ENCODE measurements at regions not wholly inside any gene's neighbourhood (a gene's known extent, or its start where the extent isn't known, plus 50 kb on each side); places are given as distances from the start of the nearest gene placed in this dataset.

DNA sequence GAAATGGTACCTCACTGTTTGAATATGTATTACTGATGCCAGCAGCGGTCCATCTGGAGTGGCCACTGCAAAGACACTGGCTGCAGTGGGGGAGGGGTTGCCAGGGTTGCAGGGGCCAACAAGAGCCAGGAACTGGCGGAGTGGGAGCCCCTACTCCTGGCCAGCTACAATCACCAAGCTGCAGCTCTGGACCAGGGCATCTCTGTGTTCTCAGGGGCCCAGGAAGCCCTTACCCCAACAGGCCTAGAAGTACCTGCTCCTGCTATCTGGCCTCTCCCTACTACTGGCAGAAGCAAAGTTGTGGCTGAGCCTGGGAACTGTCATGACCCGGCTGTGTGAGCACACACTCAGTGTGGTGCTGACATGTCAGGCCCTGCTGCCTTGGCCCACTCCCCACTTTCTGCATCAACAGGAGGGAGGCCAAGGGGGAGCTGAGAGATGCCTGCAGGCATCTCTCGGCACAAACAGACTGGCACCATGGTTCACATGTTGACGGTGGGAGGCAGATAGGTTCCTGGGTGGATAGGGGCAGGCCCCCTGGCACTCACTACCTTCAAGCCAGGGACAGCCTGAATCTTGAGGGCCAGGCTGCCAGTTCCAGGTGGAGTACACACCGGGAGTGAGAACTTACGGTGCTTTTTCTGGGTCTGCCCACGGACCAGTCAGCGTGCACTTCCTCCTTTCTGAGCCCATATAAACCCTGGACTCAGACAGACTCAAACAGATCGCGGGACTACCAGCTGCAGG is 1188.0 kb downstream of the GRIK2 start:
- no peak for DNase-seq (ENCODE audit: low read depth)

DNA sequence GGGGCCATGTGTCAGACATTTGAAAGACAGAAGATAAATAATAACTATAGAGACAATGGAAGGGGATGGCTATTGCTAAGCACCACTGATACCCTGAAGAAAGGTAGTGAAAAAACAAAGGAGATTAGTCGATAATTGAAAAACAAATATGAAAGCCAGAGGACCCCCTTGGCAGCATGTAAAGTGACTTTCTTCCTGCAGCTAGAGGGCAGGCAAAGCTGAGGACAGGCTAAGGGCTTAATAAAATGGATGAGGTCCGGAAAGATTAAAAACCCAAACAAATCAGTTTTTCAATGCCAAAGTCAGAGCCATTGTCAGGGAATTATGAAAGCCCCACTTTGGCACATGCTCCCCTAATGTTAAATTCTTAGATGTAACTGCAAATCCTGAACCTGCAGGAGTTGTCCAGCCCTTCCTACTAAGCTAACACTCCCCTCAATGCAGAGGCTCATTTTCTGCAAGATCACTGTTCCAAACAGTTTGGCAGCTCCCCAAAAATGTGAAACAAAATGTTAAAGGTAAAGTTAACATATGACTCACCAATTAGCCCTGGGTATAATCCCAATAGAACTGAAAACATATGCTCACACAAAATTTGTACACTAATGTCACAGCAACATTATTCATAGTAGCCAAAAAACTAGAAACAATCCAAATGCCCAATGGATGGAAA is 1177.9 kb downstream of the GRIK2 start:
- no peak for DNase-seq (ENCODE audit: low read depth)

DNA sequence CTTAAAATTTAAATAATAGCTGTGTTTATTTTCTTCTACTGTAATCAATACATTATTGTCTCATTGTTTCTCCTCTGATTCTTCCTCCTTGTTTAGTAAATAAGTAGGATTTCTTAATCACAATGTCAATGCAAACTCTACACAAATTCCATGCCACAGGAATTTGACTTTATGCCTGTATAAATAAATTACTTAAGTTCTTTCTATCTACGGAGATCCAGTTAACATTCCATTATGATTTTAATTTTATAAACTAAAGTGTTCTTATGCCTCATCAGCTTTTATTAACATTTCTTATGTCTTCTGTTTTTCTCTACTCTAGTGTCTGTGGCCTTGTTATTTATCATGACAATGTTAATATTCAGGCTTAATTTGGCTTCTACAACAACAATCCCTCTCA is 1169.2 kb downstream of the GRIK2 start:
- no peak for DNase-seq (ENCODE audit: low read depth)

DNA sequence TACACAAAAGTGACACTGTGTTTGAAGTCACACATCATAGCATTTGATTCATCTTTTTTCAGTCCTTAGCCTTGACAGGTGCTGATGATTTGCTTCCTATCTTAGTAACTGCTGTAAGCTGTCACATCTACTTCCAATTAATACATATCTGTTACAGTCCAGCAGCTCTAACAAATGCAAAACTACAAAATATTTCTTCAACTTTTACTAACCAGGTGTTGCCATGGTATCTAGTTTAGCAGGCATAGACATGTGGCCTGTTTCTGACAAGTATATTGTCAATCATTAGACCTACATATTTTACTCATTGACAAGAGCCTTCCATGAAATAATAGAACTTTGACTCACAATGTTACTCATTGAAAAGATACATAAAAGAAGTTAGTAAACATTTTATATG is 1159.7 kb downstream of the GRIK2 start:
- no peak for DNase-seq (ENCODE audit: low read depth)

DNA sequence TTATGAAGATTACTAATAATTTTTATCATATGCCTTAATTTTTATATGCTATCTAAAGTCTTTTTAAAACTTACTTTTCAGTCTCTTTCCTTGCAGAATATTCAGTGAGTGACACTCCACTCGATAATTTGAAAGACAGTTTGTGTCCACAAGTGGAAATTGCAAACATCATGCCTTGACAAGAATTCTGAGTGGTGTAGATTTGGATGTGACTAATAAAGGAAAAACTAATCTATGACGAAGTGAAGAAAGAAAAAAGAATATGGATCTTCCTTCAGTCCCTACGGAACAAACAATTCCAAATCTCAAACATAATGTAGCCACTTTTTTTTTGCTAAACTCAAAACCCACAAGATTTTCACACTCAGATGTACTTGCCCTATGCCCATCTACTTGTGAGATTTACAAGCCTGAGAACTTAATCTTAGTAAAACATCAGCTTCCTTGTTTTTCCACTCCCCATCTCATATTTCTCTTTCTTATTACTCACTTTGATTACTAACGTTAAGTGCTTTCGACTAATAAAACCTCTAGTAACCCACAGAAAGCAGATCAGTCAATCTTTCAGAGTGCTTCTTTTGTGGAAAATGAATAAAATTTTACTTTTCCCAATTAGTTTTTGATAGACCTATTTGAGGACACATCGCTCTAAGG is 1155.8 kb downstream of the GRIK2 start:
- DNase-seq (ENCODE audit: low read depth) = no peak

DNA sequence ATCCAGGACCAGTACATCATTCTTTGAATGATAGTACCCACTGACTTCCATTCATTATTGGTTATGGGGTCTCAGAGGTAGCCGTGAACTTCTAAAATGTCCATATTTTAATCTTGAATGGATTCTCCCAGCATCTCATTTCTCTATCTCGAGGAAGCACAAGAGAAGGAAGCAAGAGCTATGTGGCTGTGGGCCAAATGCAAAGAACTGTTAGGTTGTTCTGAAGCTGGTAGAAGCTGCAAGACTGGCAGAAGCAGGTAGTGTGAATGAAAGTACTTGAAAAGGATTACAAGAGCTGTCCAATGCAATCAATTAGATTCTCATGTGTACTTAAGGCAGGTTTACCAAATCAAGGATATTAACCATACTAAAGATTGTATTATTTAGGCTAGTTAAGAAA is 1131.8 kb downstream of the GRIK2 start:
- DNase-seq (ENCODE audit: low read depth) = no peak

DNA sequence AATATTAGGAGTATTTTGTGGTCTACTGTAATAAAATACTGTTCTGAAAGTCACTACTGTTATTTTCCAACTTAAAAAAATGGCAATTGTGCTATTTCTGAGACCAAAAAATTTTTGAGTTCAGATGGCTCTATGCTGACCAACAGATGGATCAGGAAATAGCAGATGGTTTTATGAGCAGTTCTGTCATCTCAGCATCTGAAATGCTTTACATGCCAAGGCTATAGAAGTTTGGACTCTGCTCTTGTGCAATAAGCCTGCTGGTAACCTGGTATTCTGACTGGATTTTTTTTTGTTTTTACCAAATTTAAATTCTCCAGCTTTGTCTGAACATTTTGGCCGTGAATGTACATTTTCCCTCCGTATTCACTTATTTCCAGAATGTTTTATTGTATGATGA is 1127.5 kb downstream of the GRIK2 start:
- DNase-seq (ENCODE audit: low read depth) = no peak

DNA sequence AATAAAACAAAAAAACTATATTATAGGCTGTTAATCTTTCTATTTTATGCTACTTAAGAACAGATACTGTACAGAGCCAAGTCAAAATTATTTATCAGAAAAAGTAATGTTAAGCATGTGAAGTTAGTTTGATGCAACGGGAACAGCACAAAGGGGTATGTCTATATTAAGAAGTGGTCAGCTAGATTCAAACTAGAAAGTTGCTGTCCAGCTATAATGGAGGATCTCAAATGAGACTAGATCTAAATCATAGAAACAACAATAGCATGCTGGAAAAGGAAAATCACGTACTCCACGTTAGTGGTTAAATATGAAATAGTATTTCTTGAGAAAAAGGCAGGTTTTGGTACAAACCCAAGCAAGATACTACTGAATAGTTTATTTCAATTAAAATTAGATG is 1124.0 kb downstream of the GRIK2 start:
- no peak for DNase-seq (ENCODE audit: low read depth)

DNA sequence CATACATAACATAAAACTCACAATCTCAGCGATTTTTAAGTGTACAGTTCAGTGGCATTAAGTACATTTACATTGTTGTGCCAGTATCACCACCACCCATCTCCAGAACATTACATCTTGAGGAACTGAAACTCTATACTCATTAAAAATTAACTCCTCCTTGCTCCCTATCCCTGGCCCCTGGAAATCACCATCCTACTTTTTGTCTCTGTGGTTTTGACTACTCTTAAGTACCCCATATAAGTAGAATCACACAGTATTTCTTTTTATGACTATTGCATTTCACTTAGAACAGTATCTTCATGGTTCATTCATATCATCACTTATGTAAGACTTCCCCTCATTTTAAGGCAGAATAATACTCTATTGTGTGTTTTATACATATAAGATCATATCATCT is 1108.1 kb downstream of the GRIK2 start:
- no peak for DNase-seq (ENCODE audit: low read depth)

DNA sequence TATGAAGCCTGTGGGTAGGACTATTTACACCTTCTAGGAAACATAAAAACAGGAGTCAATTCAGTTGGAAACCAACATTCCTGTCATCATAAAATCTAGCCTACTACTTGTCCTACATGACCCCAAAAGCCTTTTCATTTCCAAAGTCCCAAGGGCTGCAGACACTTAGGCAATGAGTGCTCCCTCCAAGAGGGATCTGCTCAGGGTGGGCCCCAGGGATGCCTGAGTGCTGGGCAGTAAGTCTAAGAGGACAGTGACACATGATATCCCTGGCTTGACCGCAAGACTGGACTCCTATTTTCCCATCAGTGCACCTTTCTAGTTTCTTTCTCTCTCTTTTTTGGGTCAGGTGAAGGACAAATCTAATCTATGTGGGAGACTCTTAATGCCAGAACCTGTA is 1101.3 kb downstream of the GRIK2 start:
- no peak for DNase-seq (ENCODE audit: low read depth)

DNA sequence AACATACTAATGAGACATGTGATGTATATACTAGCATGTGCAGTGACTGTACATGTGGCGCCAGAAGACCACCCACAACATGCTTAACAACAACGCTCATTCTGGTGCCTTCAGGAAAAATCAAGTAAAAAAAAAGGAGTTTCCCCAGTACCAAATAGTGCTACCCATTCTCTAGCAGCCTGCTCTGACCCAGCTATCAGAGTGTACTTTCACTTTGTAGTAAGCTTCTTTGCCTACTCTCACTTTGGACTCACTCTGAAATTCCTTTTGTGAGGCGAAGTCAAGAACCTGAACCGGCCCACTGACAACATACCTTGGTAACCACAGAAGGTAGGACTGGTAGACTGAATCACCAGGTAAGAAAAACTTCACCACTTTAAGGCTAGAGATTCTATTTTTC is 1100.0 kb downstream of the GRIK2 start:
- no peak for DNase-seq (ENCODE audit: low read depth)

DNA sequence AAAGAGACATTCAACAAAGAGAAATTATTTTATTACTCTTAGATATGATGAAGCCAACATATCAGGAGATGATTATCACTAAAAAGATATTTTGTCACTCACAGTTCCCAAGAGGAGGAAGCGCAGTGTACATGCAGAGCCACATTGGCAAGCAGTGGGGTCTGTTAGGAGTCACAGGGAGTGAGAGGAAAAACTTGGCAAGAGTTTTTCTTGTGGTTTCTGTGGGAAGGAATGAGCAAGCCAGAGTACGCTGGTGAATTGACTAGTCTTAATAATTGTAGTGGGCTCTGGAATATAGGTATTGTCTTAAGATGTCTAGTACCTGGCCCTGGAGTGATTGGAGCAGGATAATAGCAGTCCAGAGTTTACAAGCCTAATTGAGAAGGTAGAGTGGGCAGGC is 1095.2 kb downstream of the GRIK2 start:
- DNase-seq (ENCODE audit: low read depth) = no peak

DNA sequence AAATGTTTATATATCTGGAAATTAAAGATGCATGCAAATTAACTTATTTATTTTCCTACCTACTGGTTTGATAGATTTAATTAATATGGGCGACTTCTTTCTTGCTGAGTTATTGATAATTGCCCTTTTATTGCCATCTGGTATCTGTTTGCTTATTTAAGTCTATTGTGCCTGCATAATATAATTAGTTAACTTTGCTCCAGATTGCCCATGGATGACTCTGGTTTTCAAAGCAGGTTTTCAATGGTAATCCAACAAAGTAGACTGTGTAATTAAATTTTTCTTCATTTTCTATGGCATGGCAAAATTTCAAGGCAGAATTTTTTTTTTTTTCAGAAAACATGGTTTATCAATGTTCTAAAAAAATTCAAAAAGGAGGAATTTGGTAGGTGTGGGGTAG is 1092.0 kb downstream of the GRIK2 start:
- no peak for DNase-seq (ENCODE audit: low read depth)

DNA sequence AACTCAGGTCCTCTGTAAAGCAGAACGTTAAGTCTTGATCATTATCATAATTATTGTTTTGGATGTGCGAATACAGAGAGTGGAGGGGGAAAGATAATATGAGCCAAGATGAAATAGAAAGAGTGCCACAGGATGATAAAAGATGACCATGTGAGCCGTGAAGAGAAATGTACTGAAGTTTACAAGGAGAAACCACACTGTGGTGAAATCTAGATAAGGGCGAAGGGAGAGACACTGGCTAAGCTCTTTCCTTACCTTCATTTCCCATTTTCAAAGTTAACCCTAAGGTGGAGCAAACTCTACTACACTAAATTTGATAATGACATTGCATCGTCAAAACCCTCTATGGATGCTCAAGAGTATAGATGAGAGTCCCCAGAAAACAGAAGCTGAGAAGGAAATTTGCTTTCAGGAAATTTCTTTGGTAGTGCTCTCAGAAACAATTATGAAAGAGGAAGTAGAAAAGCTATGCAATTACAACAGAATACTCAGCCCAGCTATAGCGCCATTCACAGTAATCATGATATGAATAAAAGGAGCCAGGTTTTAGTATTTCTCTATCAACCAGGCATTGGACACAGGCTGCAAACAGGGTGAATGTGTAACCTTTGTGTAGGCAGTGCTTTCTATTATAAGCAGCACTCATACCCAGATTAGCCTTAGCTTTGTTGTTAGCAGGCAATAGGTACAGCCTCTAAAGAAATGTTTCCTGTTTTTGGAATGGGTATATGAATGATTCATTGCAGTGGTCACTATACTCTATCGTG is 1080.7 kb downstream of the GRIK2 start:
- DNase-seq (ENCODE audit: low read depth) = no peak

DNA sequence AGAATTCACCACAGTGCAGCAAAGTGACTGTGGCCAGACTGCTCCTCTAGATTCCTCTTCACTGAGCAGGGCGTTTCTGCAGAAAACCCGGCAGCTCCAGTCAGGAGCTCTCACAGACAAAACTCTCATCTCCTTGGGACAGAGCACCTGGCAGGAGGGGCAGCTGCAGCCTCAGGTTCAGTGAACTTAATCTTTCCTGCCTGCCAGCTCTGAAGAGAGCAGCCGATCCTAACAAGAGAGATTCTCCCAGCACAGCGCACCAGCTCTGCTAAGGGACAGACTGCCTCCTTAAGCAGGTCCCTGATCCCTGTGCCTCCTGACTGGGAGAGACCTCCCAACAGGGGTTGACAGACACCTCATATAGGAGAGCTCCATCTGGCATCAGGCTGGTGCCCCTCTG is 1065.5 kb downstream of the GRIK2 start:
- no peak for DNase-seq (ENCODE audit: low read depth)

DNA sequence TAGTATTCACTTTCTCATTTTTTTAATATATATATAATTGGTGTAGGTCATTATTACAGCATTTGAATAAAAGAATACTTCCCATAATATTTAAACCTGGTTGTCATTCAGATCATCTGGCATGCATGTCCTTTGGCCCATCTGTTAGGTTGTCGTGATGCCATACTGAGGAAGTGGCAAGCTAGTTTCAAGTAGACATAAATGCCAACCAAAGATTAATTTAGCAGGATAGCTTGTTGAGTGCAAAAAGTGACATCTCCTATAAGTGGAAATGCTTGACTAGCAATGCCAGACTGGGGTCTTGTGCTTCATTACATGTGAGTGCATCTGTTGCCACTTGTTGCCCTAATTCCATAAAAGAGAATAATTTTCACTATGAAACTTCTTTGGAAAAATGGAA is 1044.7 kb downstream of the GRIK2 start:
- no peak for DNase-seq (ENCODE audit: low read depth)

DNA sequence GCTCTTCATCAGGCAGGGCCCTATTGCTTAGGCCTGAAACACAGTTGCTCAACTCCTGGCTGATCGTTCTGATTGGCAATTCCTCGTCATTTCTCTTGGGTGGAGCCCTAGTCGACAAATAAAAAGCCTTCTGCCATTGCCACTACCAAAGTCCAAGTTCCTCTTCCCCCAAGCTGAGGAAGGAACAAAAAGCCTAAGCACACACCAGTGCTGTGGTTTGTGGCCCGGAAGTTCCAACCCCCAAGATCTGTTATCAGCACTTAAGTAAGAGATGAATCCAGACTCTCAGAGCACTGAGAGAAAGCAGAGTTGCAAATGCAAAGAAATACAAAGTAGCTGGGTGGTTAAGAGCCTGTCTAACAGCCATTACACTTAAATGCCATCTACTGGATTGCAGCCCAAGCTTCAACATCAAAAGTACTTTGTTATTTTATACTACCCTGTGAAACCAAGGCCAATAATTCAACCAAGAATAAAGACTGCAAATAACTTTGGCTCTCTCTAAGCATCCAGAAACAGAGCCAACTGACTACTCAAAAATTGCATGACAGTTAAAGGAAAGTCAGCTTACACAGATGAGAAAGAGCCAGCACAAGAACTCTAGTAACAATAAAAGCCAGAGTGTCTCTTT is 1024.0 kb downstream of the GRIK2 start:
- no peak for DNase-seq (ENCODE audit: low read depth)

DNA sequence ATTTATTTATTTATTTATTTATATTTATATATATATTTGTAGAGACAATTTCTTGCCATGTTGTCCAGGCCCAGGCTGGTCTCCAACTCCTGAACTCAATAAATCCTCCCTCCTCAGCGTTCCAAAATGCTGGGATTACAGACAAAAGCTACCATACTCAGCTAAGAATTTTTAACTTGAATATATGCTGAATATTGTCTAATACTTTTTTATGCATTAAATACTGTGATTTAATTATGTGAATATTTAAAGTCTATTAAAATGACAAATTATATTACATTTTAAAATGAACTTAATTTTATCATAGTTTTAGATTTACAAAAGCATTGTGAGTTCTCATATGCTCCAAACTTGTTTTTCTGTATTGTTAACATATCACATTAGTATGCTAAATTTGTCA is 1022.4 kb downstream of the GRIK2 start:
- DNase-seq (ENCODE audit: low read depth) = no peak

DNA sequence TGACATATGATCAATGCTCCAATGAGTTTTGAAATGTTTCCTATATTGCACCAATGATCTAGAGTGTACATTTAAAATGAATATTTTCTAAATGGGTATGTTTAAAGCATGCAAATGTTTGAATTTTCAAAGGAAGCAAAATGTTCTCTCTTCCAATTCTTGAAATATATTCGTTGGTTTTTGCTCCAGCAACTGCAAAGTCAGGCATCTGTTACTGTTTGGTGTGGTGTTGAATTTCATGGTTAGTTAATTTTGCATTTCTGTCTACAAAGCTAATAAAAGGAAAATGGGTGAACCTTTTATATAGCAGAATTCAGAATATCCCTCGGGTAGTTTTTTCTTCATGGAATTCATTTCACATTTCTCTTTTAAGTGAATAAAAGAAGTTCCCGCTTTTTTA is 1018.3 kb downstream of the GRIK2 start:
- no peak for DNase-seq (ENCODE audit: low read depth)

DNA sequence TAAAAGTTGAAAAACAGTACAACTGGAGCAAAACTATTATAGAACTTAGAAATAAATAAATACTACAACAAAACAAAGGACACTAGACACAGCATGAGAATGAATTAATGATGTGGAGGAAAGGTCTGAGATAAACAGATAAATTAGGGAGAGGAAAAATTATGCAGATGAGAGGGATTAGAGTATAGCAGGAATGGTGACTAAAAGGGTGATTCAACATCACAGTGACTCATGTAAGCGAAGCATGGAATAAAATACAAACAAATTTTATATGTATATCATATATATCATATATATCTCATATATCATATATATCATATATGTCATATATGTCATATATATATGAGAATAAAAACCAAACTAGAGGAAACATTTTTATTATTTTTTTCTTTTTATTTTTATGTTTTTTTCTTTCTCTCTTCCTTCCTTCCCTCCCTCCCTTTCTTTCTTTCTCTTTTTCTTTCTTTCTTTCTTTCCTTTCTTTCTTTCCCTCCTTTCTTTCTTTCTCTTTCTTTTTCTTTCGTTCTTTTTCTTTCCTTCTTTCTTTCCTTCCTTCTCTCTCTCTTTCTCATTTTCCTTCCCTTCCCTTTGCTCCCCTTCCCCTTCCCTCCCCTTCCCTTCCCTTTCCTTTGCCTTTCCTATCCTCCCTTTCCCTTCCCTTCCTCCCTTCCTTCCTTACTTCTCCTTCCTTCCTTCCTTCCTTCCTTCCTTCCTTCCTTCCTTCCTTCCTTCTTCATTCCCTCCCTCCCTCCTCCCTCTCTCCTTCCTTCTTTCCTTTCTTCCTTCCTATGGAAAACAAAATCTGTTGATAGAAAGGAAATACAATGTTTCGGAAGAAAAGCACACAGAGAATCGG is 1014.6 kb downstream of the GRIK2 start:
- no peak for DNase-seq (ENCODE audit: low read depth)

DNA sequence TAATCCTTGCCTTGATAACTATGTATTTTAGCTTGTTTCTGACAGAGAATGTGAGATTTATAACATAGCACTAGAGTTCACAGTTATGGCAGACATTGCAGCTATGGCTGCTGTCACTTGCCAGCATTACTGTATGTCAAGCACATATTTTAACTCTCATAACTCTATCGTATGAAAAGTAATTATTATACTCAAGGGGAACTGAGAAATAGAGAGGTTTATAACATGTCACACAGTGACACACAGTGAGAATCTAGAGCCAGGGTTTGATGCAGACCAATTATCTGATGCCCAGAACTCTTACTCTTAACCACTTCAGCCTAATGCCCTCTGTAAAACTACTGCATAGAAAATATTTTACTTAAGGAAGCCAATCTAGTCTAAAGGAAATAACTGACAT is 1012.4 kb downstream of the GRIK2 start:
- no peak for DNase-seq (ENCODE audit: low read depth)

All from fibroblast of gingiva (primary cell).